ENCODE measurements at regions not wholly inside any gene's neighbourhood (a gene's known extent, or its start where the extent isn't known, plus 50 kb on each side); places are given as distances from the start of the nearest gene placed in this dataset.

- TF ChIP-seq CTCF (IDR thresholded peaks at IDR 0.05): no peak
- no peak for TF ChIP-seq POLR2A (IDR thresholded peaks at IDR 0.05)
- TF ChIP-seq EP300 (IDR thresholded peaks at IDR 0.05): no peak
These were observed 66.4 kb upstream of the NEDD9 start for GRCh38 chr6:11298651-11299420.
